Spleen (tissue), 7 donors: ENCODE measurements at regions not wholly inside any gene's neighbourhood (a gene's known extent, or its start where the extent isn't known, plus 50 kb on each side); places are given as distances from the start of the nearest gene placed in this dataset.

Experiments used
- CTCF ChIP-seq, 11 experiments: fragments of 200-600 bp in 7 of 11; fragments of 450-650 bp in 4 of 11; sonication (generic) in 4 of 11; IDR thresholded peaks in 8 of 11; conservative IDR thresholded peaks in 3 of 11; 1 replicate in 7 of 11; 2 replicates in 4 of 11; pipeline versions ENCODE4 v1.4.0 to v1.8.0; 2016 to 2021; ENCODE audit warnings: antibody characterized with exemption in 11 of 11, inconsistent platforms in 4 of 11, mild to moderate bottlenecking in 1 of 11
- POLR2A ChIP-seq, 3 donors: fragments of 450-650 bp; IDR thresholded peaks; one replicate each; pipeline ENCODE4 v1.5.1; 2017; ENCODE audit warnings: antibody characterized with exemption in 3 of 3, mild to moderate bottlenecking in 1 of 3
- POLR2AphosphoS5 ChIP-seq, 3 donors: sonication (generic); formaldehyde crosslinking; IDR thresholded peaks; one replicate each; pipeline ENCODE4 v1.5.1; 2017; ENCODE audit warnings: antibody characterized with exemption in 3 of 3
- donor health status: DM: no; HTN: no; CAD: no; lungs with moderate emphysema.
- donor health status: DM: no; HTN: no; CAD: no.
- donor health status: DM: no; HTN: no; CAD: no.

- no peak for TF ChIP-seq CTCF (IDR thresholded peaks at IDR 0.05 in 8 of 11, conservative IDR thresholded peaks at IDR 0.05 in 3 of 11)
- no peak for TF ChIP-seq POLR2A (IDR thresholded peaks at IDR 0.05)
- TF ChIP-seq POLR2AphosphoS5 (IDR thresholded peaks at IDR 0.05), result no peak
Measured at GRCh38 chr10:34002896-34003295, 668.4 kb upstream of the NRP1 start.
